ENCODE measurements at regions not wholly inside any gene's neighbourhood (a gene's known extent, or its start where the extent isn't known, plus 50 kb on each side); places are given as distances from the start of the nearest gene placed in this dataset.
A peak's percentile ranks its signal among the peaks of the same experiment; 100 is the strongest.

DNA sequence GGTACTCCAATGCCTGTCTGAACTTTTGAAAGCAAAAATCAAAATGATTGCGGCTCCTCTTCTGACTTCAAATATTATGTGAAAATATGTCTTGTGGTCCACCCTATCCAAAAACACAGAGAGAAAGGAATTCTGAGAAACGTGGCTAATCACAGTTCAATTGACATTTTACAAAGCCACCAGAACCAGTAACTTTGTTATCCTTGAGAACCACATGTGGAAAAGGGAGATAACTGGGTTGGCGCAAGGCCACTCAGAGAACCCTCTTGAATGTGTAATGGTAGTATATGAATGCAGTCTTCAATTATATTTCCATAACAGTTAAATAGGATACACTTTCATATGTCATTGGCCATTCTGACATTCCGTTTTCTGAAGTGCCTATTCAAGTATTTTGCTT, 1030.0 kb upstream of the TMPRSS15 start (continued):
- no peak for TF ChIP-seq CBFB (CRISPR knock-in tag; IDR thresholded peaks at IDR 0.05)
- TF ChIP-seq, protein P1, sequence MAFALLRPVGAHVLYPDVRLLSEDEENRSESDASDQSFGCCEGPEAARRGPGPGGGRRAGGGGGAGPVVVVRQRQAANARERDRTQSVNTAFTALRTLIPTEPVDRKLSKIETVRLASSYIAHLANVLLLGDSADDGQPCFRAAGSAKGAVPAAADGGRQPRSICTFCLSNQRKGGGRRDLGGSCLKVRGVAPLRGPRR (CRISPR knock-in tag; IDR thresholded peaks at IDR 0.05), result no peak
- peak; percentile 56 to 69; a peak in 2 of 4 replicates for TF ChIP-seq TRIM24 (IDR thresholded peaks at IDR 0.05)
- no peak for TF ChIP-seq SAFB (IDR thresholded peaks at IDR 0.05; ENCODE audit: borderline replicate concordance, low read depth, low read length)
- TF ChIP-seq ZNF197 (CRISPR knock-in tag; IDR thresholded peaks at IDR 0.05; ENCODE audit: low read depth), result no peak
- TF ChIP-seq ZFP1 (CRISPR knock-in tag; IDR thresholded peaks at IDR 0.05), result no peak
- TF ChIP-seq RFX7 (CRISPR knock-in tag; IDR thresholded peaks at IDR 0.05), result no peak
- TF ChIP-seq STAT5A (IDR thresholded peaks at IDR 0.05; ENCODE audit: borderline replicate concordance, low read length), result peak; percentile 94
- TF ChIP-seq HDAC8 (tag; IDR thresholded peaks at IDR 0.05), result no peak
- peak; percentile 94 for TF ChIP-seq ARID1B (IDR thresholded peaks at IDR 0.05)
- TF ChIP-seq ZNF778 (CRISPR knock-in tag; IDR thresholded peaks at IDR 0.05), result no peak
- TF ChIP-seq ZNF75A (CRISPR knock-in tag; IDR thresholded peaks at IDR 0.05), result no peak
- TF ChIP-seq MCM5 (IDR thresholded peaks at IDR 0.05; ENCODE audit: low read depth), result no peak
- TF ChIP-seq, protein P2, sequence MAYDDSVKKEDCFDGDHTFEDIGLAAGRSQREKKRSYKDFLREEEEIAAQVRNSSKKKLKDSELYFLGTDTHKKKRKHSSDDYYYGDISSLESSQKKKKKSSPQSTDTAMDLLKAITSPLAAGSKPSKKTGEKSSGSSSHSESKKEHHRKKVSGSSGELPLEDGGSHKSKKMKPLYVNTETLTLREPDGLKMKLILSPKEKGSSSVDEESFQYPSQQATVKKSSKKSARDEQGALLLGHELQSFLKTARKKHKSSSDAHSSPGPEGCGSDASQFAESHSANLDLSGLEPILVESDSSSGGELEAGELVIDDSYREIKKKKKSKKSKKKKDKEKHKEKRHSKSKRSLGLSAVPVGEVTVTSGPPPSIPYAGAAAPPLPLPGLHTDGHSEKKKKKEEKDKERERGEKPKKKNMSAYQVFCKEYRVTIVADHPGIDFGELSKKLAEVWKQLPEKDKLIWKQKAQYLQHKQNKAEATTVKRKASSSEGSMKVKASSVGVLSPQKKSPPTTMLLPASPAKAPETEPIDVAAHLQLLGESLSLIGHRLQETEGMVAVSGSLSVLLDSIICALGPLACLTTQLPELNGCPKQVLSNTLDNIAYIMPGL (CRISPR knock-in tag; IDR thresholded peaks at IDR 0.05), result no peak
- TF ChIP-seq CHD2 (IDR thresholded peaks at IDR 0.05; ENCODE audit: low read depth, low read length), result no peak
- TF ChIP-seq, protein P3, sequence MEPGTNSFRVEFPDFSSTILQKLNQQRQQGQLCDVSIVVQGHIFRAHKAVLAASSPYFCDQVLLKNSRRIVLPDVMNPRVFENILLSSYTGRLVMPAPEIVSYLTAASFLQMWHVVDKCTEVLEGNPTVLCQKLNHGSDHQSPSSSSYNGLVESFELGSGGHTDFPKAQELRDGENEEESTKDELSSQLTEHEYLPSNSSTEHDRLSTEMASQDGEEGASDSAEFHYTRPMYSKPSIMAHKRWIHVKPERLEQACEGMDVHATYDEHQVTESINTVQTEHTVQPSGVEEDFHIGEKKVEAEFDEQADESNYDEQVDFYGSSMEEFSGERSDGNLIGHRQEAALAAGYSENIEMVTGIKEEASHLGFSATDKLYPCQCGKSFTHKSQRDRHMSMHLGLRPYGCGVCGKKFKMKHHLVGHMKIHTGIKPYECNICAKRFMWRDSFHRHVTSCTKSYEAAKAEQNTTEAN (CRISPR knock-in tag; IDR thresholded peaks at IDR 0.05), result no peak
- TF ChIP-seq, protein P4, sequence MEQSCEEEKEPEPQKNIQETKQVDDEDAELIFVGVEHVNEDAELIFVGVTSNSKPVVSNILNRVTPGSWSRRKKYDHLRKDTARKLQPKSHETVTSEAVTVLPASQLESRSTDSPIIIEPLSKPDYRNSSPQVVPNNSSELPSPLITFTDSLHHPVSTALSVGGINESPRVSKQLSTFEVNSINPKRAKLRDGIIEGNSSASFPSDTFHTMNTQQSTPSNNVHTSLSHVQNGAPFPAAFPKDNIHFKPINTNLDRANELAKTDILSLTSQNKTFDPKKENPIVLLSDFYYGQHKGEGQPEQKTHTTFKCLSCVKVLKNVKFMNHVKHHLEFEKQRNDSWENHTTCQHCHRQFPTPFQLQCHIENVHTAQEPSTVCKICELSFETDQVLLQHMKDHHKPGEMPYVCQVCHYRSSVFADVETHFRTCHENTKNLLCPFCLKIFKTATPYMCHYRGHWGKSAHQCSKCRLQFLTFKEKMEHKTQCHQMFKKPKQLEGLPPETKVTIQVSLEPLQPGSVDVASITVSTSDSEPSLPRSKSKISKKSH (CRISPR knock-in tag; IDR thresholded peaks at IDR 0.05), result no peak
- TF ChIP-seq, protein P5, sequence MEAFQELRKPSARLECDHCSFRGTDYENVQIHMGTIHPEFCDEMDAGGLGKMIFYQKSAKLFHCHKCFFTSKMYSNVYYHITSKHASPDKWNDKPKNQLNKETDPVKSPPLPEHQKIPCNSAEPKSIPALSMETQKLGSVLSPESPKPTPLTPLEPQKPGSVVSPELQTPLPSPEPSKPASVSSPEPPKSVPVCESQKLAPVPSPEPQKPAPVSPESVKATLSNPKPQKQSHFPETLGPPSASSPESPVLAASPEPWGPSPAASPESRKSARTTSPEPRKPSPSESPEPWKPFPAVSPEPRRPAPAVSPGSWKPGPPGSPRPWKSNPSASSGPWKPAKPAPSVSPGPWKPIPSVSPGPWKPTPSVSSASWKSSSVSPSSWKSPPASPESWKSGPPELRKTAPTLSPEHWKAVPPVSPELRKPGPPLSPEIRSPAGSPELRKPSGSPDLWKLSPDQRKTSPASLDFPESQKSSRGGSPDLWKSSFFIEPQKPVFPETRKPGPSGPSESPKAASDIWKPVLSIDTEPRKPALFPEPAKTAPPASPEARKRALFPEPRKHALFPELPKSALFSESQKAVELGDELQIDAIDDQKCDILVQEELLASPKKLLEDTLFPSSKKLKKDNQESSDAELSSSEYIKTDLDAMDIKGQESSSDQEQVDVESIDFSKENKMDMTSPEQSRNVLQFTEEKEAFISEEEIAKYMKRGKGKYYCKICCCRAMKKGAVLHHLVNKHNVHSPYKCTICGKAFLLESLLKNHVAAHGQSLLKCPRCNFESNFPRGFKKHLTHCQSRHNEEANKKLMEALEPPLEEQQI (IDR thresholded peaks at IDR 0.05), result peak; percentile 82
- TF ChIP-seq NR2C2 (CRISPR knock-in tag; IDR thresholded peaks at IDR 0.05), result no peak
- TF ChIP-seq NR2C2 (tag; IDR thresholded peaks at IDR 0.05), result no peak
- TF ChIP-seq RCOR1 (IDR thresholded peaks at IDR 0.05; ENCODE audit: borderline replicate concordance in 1 of 2, low read depth in 2 of 2, low read length in 2 of 2), result peak; percentile 66 to 88; a peak in 3 of 4 replicates
- TF ChIP-seq, protein P6, sequence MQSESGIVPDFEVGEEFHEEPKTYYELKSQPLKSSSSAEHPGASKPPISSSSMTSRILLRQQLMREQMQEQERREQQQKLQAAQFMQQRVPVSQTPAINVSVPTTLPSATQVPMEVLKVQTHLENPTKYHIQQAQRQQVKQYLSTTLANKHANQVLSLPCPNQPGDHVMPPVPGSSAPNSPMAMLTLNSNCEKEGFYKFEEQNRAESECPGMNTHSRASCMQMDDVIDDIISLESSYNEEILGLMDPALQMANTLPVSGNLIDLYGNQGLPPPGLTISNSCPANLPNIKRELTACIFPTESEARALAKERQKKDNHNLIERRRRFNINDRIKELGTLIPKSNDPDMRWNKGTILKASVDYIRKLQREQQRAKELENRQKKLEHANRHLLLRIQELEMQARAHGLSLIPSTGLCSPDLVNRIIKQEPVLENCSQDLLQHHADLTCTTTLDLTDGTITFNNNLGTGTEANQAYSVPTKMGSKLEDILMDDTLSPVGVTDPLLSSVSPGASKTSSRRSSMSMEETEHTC (IDR thresholded peaks at IDR 0.05), result no peak
- peak; percentile 90 for TF ChIP-seq TAL1 (IDR thresholded peaks at IDR 0.05)

Measured in K562 (cell line).